Thyroid gland (tissue), 4 donors: ENCODE measurements at regions not wholly inside any gene's neighbourhood (a gene's known extent, or its start where the extent isn't known, plus 50 kb on each side); places are given as distances from the start of the nearest gene placed in this dataset.

Source experiments
- POLR2A ChIP-seq, 2 donors: fragments of 450-650 bp; IDR thresholded peaks; one replicate each; pipeline ENCODE4 v1.6.1; 2017; ENCODE audit warnings: antibody characterized with exemption in 2 of 2, mild to moderate bottlenecking in 2 of 2, moderate library complexity in 1 of 2
- TF ChIP-seq, protein P1 (sequence below), 6 experiments: fragments of 200-600 bp in 3 of 6; fragments of 450-650 bp in 3 of 6; sonication (generic) in 3 of 6; IDR thresholded peaks; one replicate each; pipeline ENCODE4 v1.5.1; 2016 to 2019; ENCODE audit warnings: antibody characterized with exemption in 6 of 6, mild to moderate bottlenecking in 2 of 6, inconsistent platforms in 1 of 6, moderate library complexity in 1 of 6

DNA sequence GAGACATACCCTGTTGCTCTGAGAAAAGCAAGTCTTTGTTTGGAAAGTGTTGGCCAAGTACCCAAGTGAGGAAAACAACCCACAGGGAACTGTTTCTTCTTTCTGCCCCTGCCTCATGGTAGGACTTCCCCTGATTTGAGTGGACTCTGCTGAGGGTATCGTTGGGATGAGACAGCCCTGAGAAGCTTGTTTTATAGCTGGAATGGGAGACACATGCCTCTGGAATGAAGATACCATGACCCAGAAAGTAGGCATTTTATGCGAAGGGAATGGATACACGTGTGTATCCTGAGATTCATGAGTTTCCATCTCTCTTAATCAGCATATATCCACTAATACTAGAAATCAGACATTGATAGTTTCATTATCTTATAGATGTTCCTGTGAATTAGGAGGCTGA lies 382.3 kb downstream of the ATP23 start:
- TF ChIP-seq, protein P1, sequence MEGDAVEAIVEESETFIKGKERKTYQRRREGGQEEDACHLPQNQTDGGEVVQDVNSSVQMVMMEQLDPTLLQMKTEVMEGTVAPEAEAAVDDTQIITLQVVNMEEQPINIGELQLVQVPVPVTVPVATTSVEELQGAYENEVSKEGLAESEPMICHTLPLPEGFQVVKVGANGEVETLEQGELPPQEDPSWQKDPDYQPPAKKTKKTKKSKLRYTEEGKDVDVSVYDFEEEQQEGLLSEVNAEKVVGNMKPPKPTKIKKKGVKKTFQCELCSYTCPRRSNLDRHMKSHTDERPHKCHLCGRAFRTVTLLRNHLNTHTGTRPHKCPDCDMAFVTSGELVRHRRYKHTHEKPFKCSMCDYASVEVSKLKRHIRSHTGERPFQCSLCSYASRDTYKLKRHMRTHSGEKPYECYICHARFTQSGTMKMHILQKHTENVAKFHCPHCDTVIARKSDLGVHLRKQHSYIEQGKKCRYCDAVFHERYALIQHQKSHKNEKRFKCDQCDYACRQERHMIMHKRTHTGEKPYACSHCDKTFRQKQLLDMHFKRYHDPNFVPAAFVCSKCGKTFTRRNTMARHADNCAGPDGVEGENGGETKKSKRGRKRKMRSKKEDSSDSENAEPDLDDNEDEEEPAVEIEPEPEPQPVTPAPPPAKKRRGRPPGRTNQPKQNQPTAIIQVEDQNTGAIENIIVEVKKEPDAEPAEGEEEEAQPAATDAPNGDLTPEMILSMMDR (IDR thresholded peaks at IDR 0.05): no peak
- TF ChIP-seq POLR2A (IDR thresholded peaks at IDR 0.05): no peak
